H1 (cell line): ENCODE measurements at regions not wholly inside any gene's neighbourhood (a gene's known extent, or its start where the extent isn't known, plus 50 kb on each side); places are given as distances from the start of the nearest gene placed in this dataset.

ENCODE experiments used
- CTCF ChIA-PET: fragments of 300-600 bp; sonication (Branson Sonifier 250); formaldehyde crosslinking; loops from one replicate; lab custom pipeline; 2021; ENCODE audit not compliant: partially characterized antibody; lab: Charles Lee
- POLR2A ChIA-PET: fragments of 300-600 bp; sonication (Branson Sonifier 250); formaldehyde crosslinking; loops from one replicate; lab custom pipeline; 2021; ENCODE audit warnings: inconsistent platforms; ENCODE audit not compliant: partially characterized antibody; lab: Charles Lee
- DNase-seq, 2 experiments: peaks; one replicate each; pipeline versions ENCODE4 v3.0.0 to v3.0.0-alpha.2; 2010 to 2022; ENCODE audit warnings: low spot score in 2 of 2, low read depth in 1 of 2, mixed read lengths in 1 of 2
- FAIRE-seq: peaks from 2 replicates; lab custom pipeline; 2011; peaks lifted over from hg19 to GRCh38; lab: Jason Lieb, UNC
- H2AFZ ChIP-seq: 2 replicates; pipeline ENCODE4 v1.8.1; 2012; ENCODE audit warnings: low read length, inconsistent platforms
- H2AK5ac ChIP-seq: 2 replicates; pipeline ENCODE4 v1.6.1; 2013; ENCODE audit warnings: low read depth, low read length
- H2BK120ac ChIP-seq: replicated peaks from 2 replicates; pipeline ENCODE3; 2013; ENCODE audit warnings: low read depth, low read length, inconsistent platforms
- H2BK12ac ChIP-seq: 2 replicates; pipeline ENCODE4 v1.6.1; 2013; ENCODE audit warnings: low read depth, low read length
- H2BK15ac ChIP-seq: 2 replicates; pipeline ENCODE4 v1.6.1; 2013; ENCODE audit warnings: low read length
- H2BK20ac ChIP-seq: 2 replicates; pipeline ENCODE4 v1.6.1; 2013; ENCODE audit warnings: low read length
- H2BK5ac ChIP-seq: 2 replicates; pipeline ENCODE4 v1.6.1; 2013; ENCODE audit warnings: low read depth, low read length
- H3K14ac ChIP-seq: 2 replicates; pipeline ENCODE4 v1.6.1; 2013; ENCODE audit warnings: inconsistent platforms; ENCODE audit not compliant: insufficient read length
- H3K18ac ChIP-seq: 2 replicates; pipeline ENCODE4 v1.6.1; 2013; ENCODE audit warnings: low read length; ENCODE audit errors: extremely low read depth
- H3K23ac ChIP-seq: 2 replicates; pipeline ENCODE4 v1.6.1; 2013; ENCODE audit warnings: inconsistent platforms; ENCODE audit not compliant: insufficient read length
- H3K23me2 ChIP-seq: 2 replicates; pipeline ENCODE4 v1.6.1; 2013; ENCODE audit warnings: low read depth, low read length
- H3K27ac ChIP-seq: 2 replicates; pipeline ENCODE4 v1.6.1; 2011; ENCODE audit warnings: low read depth, low read length, inconsistent platforms
- H3K27me3 ChIP-seq, 4 experiments: replicated peaks in 1 of 4; 1 replicate in 1 of 4; 2 replicates in 3 of 4; pipeline versions ENCODE4 v1.6.1 to v1.8.1; 2011 to 2013; ENCODE audit warnings: low read length in 3 of 4, mild to moderate bottlenecking in 3 of 4, inconsistent platforms in 2 of 4, mixed read lengths in 2 of 4, moderate library complexity in 1 of 4; ENCODE audit not compliant: control insufficient read depth in 3 of 4, insufficient read depth in 3 of 4; ENCODE audit errors: extremely low read depth in 1 of 4
- H3K36me3 ChIP-seq, 4 experiments: 2 replicates each; pipeline versions ENCODE4 v1.6.1 to v1.8.1; 2011 to 2013; ENCODE audit warnings: mild to moderate bottlenecking in 4 of 4, low read length in 3 of 4, moderate library complexity in 2 of 4, control low read depth in 1 of 4, inconsistent platforms in 1 of 4; ENCODE audit not compliant: insufficient read depth in 4 of 4, control insufficient read depth in 2 of 4
- H3K4ac ChIP-seq: replicated peaks from 2 replicates; pipeline ENCODE3; 2013; ENCODE audit warnings: low read length, low read depth, mixed read lengths, inconsistent platforms; ENCODE audit not compliant: insufficient read length
- H3K4me1 ChIP-seq, 4 experiments: replicated peaks in 1 of 4; 1 replicate in 1 of 4; 2 replicates in 3 of 4; pipeline versions ENCODE4 v1.6.1 to v1.8.1; 2011 to 2013; ENCODE audit warnings: low read length in 3 of 4, inconsistent platforms in 2 of 4, mixed read lengths in 1 of 4; ENCODE audit not compliant: insufficient read depth in 4 of 4, control insufficient read depth in 3 of 4
- H3K4me2 ChIP-seq, 2 experiments: 2 replicates each; pipeline versions ENCODE4 v1.6.1 to v1.8.1; 2011 to 2013; ENCODE audit warnings: low read depth in 2 of 2, low read length in 2 of 2, control low read depth in 1 of 2, inconsistent platforms in 1 of 2, mild to moderate bottlenecking in 1 of 2; ENCODE audit not compliant: insufficient read depth in 1 of 2
- H3K4me3 ChIP-seq, 4 experiments: fragments of 200-600, 300-600 bp in 1 of 4; sonication (generic), shearing (Covaris generic), sonication (Bioruptor Twin) in 1 of 4; 2 replicates each; pipeline versions ENCODE4 v1.5.1 to v1.8.1; 2011 to 2016; ENCODE audit warnings: low read length in 4 of 4, low read depth in 3 of 4, control low read depth in 2 of 4, inconsistent platforms in 2 of 4, mild to moderate bottlenecking in 2 of 4, mixed read lengths in 1 of 4, moderate library complexity in 1 of 4; ENCODE audit not compliant: insufficient read depth in 2 of 4; ENCODE audit errors: extremely low read depth in 1 of 4
- H3K56ac ChIP-seq: replicated peaks from 2 replicates; pipeline ENCODE3; 2013; ENCODE audit warnings: low read depth, mild to moderate bottlenecking, mixed read lengths, low read length, inconsistent platforms; ENCODE audit not compliant: insufficient read length
- H3K79me1 ChIP-seq: 2 replicates; pipeline ENCODE4 v1.6.1; 2013; ENCODE audit warnings: low read depth, low read length, control low read depth
- H3K79me2 ChIP-seq, 2 experiments: 2 replicates each; pipeline versions ENCODE4 v1.6.1 to v1.8.1; 2012 to 2013; ENCODE audit warnings: low read length in 2 of 2, mild to moderate bottlenecking in 2 of 2, inconsistent platforms in 1 of 2; ENCODE audit not compliant: insufficient read depth in 2 of 2, control insufficient read depth in 1 of 2
- H3K9ac ChIP-seq, 4 experiments: replicated peaks in 1 of 4; 1 replicate in 1 of 4; 2 replicates in 3 of 4; pipeline versions ENCODE4 v1.6.1 to v1.8.1; 2011 to 2013; ENCODE audit warnings: low read depth in 3 of 4, low read length in 3 of 4, control low read depth in 2 of 4, mild to moderate bottlenecking in 2 of 4, moderate library complexity in 2 of 4, inconsistent platforms in 1 of 4; ENCODE audit errors: extremely low read depth in 1 of 4
- H3K9me3 ChIP-seq, 2 experiments: 2 replicates each; pipeline versions ENCODE4 v1.6.1 to v1.8.1; 2012 to 2013; ENCODE audit warnings: mild to moderate bottlenecking in 2 of 2, moderate library complexity in 2 of 2, control low read depth in 1 of 2, inconsistent platforms in 1 of 2, low read depth in 1 of 2, low read length in 1 of 2, mixed read lengths in 1 of 2; ENCODE audit not compliant: insufficient read depth in 2 of 2
- H4K20me1 ChIP-seq, 2 experiments: replicated peaks in 1 of 2; 2 replicates each; pipeline versions ENCODE3 to v1.8.1; 2011 to 2013; ENCODE audit warnings: inconsistent platforms in 2 of 2, low read length in 2 of 2, mild to moderate bottlenecking in 1 of 2; ENCODE audit not compliant: insufficient read depth in 2 of 2, control insufficient read depth in 1 of 2
- H4K5ac ChIP-seq: 2 replicates; pipeline ENCODE4 v1.6.1; 2013; ENCODE audit warnings: low read length, low read depth, mixed read lengths, inconsistent platforms; ENCODE audit not compliant: insufficient read length
- H4K8ac ChIP-seq: 2 replicates; pipeline ENCODE4 v1.8.0; 2013; ENCODE audit warnings: mild to moderate bottlenecking, moderate library complexity, low read length, inconsistent platforms; ENCODE audit not compliant: insufficient read depth; ENCODE audit errors: extremely low read depth
- H4K91ac ChIP-seq: replicated peaks from 2 replicates; pipeline ENCODE3; 2013; ENCODE audit warnings: low read length, mixed read lengths, inconsistent platforms; ENCODE audit not compliant: insufficient read length
- CBX8 ChIP-seq: fragments of 300-800, 300-1000 bp; sonication (generic); IDR thresholded peaks from 2 replicates; pipeline ENCODE4 v1.7.1; 2016; ENCODE audit warnings: low read depth, low read length, borderline replicate concordance
- CHD2 ChIP-seq: IDR thresholded peaks from 2 replicates; pipeline ENCODE4 v1.6.1; 2012; ENCODE audit warnings: low read length, improper control_type of control experiment
- CREB1 ChIP-seq: IDR thresholded peaks from 2 replicates; pipeline ENCODE4 v1.6.1; 2012; ENCODE audit warnings: inconsistent platforms
- CTBP2 ChIP-seq: IDR thresholded peaks from 2 replicates; pipeline ENCODE4 v1.7.0; 2011; ENCODE audit warnings: borderline replicate concordance, mild to moderate bottlenecking, moderate library complexity, mixed read lengths, low read length; ENCODE audit not compliant: insufficient read depth, insufficient read length
- KDM1A ChIP-seq: fragments of 200-600, 300-600 bp; sonication (generic); IDR thresholded peaks from 2 replicates; pipeline ENCODE4 v1.7.1; 2016; ENCODE audit warnings: mild to moderate bottlenecking, low read length, borderline replicate concordance
- SP1 ChIP-seq: IDR thresholded peaks from 2 replicates; pipeline ENCODE4 v1.6.1; 2011; ENCODE audit warnings: low read depth, low read length

DNA sequence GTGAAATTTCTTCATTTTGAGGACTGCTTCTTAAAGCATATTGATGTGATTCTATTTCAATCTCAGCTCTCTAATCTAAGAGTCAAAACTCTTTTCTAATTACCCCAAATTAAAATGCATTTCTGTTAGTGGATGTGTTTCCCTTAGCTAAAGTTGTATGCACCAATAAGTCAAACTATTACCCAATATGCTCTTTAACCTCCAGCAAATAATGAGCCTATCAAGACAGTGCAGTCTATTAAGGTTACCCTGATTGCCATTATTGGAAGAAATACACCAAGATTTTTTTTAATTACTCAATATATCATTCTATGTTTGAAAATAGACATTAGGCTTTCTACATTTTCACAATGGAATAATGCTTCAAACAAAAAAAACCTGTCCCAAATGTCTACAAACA lies 310.0 kb downstream of the BTG1 start:
- Histone ChIP-seq H3K9me3 (no peaks in the 10 kb centered on the region), H3K4me2 (no peak overlapping the region), H2BK20ac (no peak overlapping the region), H3K79me2 (no peaks in the 10 kb centered on the region), H3K9ac (no peak overlapping the region), H3K4ac (no peak overlapping the region), H2BK5ac (no peak overlapping the region), H2BK12ac (no peak overlapping the region), H2AFZ (no peak overlapping the region), H2BK120ac (no peak overlapping the region), H2AK5ac (no peak overlapping the region), H3K18ac (no peak overlapping the region), H4K8ac (no peak overlapping the region), H3K23me2 (no peaks in the 10 kb centered on the region), H3K56ac (no peak overlapping the region), H4K20me1 (no peaks in the 10 kb centered on the region), H3K4me1 (no peaks in the 10 kb centered on the region), H3K4me3 (no peak overlapping the region), H3K27me3 (no peaks in the 10 kb centered on the region), H3K27ac (no peak overlapping the region), H3K23ac (no peak overlapping the region), H3K79me1 (no peaks in the 10 kb centered on the region), H2BK15ac (no peak overlapping the region), H3K36me3 (no peaks in the 10 kb centered on the region), H4K91ac (no peak overlapping the region), H3K14ac (no peak overlapping the region), H4K5ac (no peak overlapping the region)
- FAIRE-seq (no peak), DNase-seq (no peak)
- CTCF ChIA-PET, result no interaction called here
- POLR2A ChIA-PET, result no interaction called here
- TF ChIP-seq CHD2 (no peak), CBX8 (no peak), CREB1 (no peak), KDM1A (no peak), SP1 (no peak), CTBP2 (no peak)
